ENCODE measurements at regions not wholly inside any gene's neighbourhood (a gene's known extent, or its start where the extent isn't known, plus 50 kb on each side); places are given as distances from the start of the nearest gene placed in this dataset.

GRCh38 chr15:35980719-35981118 lies 434.8 kb upstream of the DPH6 start:
- TF ChIP-seq POLR2A (IDR thresholded peaks at IDR 0.05) (no peak), CTCF (IDR thresholded peaks at IDR 0.05) (no peak), POLR2AphosphoS5 (IDR thresholded peaks at IDR 0.05) (no peak)

Data from prostate gland (tissue), 2 donors.